GM21390 (cell line): ENCODE measurements at regions not wholly inside any gene's neighbourhood (a gene's known extent, or its start where the extent isn't known, plus 50 kb on each side); places are given as distances from the start of the nearest gene placed in this dataset.

Source experiments
- ATAC-seq: cut with Tn5 transposase; IDR thresholded peaks from one replicate; pipeline ENCODE4 v1.9.1; 2021; ENCODE audit not compliant: unreplicated experiment

DNA sequence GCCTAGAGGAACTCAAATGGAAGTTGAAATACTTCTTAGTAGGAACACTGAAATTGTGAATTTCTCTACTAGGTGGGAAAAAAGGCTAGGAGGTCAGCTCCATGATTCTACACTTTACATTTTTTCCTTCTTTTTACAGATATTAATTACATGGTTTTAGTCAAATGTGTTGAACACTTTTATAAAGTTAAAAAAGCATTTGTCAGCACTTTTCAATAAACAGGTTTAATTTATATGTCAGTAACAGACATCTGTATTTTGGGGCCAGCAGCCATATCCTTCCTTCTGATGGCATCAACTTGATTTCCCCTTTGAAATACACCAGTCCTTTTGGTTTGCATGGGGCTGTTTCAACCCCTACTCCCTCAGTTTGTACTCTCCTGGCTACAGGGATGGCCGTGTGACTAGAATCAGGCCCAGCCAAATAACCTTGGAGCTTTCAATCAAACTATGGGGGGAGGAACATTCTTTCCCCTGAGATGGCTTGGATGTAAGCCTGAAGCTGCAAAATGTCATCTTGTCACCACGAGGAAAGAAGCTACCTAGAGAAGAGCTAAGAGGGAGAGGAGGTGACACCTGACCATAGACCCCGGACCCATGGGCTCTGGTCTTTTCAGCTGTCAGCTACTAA, 171.0 kb upstream of the NEBL start:
- ATAC-seq: no peak

- no peak for ATAC-seq
Measured at GRCh38 chr10:21065621-21066248, 168.6 kb upstream of the NEBL start.

DNA sequence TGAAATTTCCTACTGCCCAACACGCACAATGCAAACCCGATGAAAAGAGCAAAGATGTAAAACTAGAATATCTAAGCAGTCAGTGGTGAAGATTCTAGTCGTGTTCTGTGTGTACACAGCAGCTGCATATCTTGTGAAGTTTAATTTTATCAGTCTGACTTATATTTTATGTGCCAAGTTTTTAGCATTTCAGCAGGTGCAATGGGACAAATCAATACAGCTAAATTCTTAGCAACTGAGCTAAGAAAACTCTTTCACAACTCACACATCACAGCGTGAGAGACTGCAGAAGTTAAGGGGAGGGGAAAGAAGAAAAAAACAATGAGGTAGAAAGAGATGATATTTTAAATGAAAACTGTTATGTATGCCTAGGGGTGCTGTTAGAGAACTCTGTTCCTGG, 164.9 kb upstream of the NEBL start:
- no peak for ATAC-seq

- no peak for ATAC-seq
Measured at GRCh38 chr10:21061184-21061583, 164.1 kb upstream of the NEBL start.

- ATAC-seq: no peak
Measured at GRCh38 chr10:21060626-21061025, 163.5 kb upstream of the NEBL start.

DNA sequence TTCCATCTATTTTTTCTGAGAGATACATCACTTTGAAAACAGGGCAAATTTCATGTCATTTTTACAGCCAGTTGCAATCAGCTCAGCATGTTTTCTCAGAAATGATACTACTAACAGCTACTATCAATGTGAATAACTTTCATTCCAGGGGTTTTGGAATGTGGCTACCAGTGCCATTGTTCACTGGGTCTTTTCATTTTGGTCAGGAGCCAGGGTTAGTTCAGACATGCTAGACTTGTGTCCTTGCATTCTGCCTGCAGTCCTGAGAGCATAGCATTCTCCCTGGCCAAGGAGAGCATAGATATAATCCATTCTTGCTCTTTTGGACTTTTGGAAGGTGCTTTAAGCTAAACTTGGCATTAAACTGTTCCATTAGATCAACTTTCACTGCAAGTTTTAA, 160.9 kb upstream of the NEBL start:
- no peak for ATAC-seq

- no peak for ATAC-seq
Measured at GRCh38 chr10:21057436-21057835, 160.3 kb upstream of the NEBL start.

- ATAC-seq: no peak
Measured at GRCh38 chr10:21056461-21056860, 159.3 kb upstream of the NEBL start.

GRCh38 chr10:21055339-21056135, 158.4 kb upstream of the NEBL start:
- ATAC-seq: no peak

GRCh38 chr10:21053953-21054690, 157.0 kb upstream of the NEBL start:
- ATAC-seq: no peak

DNA sequence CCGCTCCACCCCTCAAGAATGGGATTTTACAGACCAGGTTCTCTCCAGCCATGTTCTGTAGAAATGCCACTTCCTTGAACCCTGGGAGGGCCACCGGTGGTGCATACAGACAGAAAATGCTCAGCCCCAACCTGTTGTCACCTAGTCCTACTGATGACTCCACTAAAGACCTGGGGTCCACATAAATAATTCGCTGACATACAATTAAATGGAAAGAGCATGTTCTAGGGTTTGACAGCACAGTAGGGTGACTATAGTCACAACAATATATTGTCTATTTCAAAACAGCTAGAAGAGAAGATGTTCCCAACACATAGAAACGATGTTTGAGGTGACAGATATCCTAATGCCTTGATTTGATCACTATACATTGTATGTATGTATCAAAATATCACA, 155.6 kb upstream of the NEBL start:
- no peak for ATAC-seq

GRCh38 chr10:21052072-21052708, 155.1 kb upstream of the NEBL start:
- no peak for ATAC-seq

- no peak for ATAC-seq
Measured at GRCh38 chr10:21049482-21049881, 152.4 kb upstream of the NEBL start.

- no peak for ATAC-seq
Measured at GRCh38 chr10:21048068-21048467, 151.0 kb upstream of the NEBL start.

DNA sequence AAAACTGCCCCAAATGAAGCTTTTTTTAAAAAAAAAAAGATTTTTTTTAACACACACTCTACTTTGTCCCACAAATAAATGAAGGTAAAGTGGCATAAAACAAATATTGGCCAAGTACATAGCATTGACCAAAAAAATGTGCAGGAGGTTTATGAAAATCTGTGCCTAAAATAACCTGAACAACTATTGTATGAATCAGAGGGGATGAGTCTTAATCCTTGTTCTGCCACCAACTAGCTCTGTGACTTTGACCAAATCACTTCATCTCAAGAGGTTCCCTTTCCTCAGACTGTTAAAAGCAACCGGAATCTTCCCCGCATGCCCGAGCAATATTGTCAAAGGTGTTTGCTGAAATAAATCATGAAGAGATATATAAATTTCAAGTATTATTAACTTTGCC, 150.4 kb upstream of the NEBL start:
- ATAC-seq: no peak

DNA sequence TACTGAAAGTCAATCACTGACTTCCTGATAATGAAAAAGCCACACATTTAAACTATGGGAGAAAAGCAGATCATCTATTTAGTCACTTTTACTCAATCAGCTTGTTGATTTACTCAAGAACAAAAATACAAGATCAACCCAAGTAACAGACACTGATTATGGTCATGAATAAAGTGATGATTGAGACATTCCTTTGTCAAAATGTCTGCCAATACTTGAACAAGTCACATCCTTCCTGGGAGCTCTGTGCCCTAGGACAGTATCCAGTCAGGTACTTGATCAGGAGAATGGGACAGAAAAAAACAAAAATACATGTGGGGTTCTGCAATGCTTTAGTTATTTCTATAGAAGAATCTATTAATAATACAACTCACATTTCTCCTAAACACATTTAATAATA, 150.0 kb upstream of the NEBL start:
- no peak for ATAC-seq

- ATAC-seq: no peak
Measured at GRCh38 chr10:21043044-21043443, 145.9 kb upstream of the NEBL start.

DNA sequence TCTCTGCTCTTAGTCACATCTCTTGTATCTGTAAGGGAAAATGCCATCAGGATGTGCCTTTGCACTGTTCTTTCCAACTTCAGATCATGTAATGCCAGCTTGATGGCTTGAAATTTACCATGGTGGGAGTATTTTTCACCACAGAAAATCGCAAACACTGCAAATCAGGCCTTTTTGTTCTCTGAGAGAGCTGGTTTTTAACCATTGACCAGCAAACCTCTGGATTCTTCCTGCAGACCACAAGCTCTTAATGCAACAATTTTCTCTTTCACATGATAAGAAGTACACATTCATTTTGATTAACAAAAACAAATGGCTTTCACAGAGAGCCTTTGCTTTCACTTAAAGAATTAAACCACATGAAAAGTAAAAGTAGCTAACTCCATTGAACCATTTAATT, 145.4 kb upstream of the NEBL start:
- ATAC-seq: no peak

- no peak for ATAC-seq
Measured at GRCh38 chr10:21041763-21042458, 144.8 kb upstream of the NEBL start.

GRCh38 chr10:21039721-21040120, 142.6 kb upstream of the NEBL start:
- no peak for ATAC-seq

DNA sequence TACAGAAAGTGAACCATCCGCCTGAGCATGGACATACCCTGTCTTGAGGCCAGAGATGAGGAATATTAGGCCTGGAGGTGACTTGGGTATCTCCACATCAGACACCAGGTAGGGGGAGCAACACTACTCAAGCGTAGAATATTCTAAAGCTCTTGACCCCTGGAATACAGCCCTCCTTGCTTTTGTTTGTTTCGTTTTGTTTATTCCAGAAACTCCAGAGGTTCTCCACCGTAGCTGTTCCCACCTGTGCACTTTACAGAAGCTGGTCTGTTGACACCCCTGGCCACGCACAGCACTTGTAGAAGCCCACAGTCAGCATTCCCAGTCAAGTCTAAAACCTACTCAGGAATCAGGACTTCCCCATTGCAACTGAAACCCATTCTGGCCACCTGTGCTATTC, 139.6 kb upstream of the NEBL start:
- no peak for ATAC-seq
